DLD1 (cell line): ENCODE measurements at regions not wholly inside any gene's neighbourhood (a gene's known extent, or its start where the extent isn't known, plus 50 kb on each side); places are given as distances from the start of the nearest gene placed in this dataset.

Experiments
- in situ Hi-C: cut with HindIII; loops from 2 replicates; pipeline ENCODE4 v1.10.0; 2017; ENCODE audit warnings: low sequenced_read_pairs

DNA sequence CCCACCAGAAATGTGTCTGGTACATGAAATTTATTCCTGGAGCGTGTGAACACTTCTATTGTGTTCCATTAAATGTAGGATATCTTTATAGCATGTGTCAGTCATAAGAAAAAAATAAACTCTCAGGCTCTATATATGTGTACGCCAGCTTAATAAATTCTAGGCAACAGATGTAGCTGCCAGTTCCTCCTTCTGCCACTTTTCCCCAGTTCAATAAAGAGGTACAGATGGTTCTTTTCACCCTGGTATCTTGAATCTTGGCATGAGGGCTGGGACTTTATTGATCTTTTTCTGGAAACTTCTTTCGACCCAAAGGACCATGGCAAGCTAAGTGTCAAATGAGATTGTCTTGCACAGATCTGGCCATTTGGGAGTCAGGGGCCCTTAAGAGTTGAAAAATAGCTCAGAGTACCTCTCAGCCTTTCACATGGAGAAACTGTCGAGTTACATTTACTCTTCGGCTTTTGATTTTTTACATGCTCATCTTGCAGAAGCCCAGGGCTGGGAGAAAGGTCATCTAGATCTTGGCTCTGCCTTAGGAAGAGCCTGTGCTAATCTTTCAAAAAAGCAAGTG lies 240.9 kb downstream of the DOK5 start:
- in situ Hi-C loops = no loop called here

- in situ Hi-C loops = no loop called here
Observed at GRCh38 chr20:54714817-54715216, 239.4 kb downstream of the DOK5 start.

DNA sequence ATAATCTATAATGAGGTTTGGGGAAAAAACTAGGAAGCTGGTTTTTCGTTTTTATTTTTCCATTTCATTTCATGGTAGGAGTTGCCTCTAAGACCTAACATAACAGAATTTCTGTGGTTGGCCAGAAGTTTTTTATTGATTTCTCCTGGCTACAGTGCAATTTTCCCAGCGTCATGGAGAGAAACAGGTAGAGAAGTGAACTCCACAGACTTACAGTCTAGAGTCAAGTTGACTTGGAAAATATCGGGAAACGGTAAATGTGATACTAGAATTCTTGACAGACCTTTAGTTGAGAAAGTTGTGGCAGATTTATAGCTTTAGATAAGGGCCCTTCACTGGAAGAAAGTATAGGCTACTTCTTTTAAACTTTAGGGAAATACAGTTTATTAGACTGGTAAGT lies 238.3 kb downstream of the DOK5 start:
- in situ Hi-C loops = no loop called here

- in situ Hi-C loops = no loop called here
Observed at GRCh38 chr20:54711071-54711470, 235.7 kb downstream of the DOK5 start.

DNA sequence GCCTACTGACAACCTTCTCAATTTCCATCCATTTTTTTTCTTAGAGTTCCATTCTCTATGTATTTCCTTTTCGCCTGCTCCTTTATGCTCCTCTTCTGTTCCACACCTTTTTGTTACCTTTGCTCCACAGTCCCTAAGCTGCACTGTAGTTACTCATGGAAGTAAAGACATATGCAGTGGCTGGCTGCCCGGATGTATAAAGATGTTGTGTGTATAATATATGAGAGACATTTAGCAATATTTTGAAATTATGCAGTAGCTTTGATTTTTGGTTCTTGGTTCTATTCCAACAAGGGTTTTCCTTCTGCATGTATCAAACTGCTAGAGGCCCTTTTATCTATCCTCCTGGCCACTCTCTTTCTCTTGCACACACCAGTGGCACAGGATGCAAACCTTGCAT lies 234.9 kb downstream of the DOK5 start:
- in situ Hi-C loops = no loop called here

DNA sequence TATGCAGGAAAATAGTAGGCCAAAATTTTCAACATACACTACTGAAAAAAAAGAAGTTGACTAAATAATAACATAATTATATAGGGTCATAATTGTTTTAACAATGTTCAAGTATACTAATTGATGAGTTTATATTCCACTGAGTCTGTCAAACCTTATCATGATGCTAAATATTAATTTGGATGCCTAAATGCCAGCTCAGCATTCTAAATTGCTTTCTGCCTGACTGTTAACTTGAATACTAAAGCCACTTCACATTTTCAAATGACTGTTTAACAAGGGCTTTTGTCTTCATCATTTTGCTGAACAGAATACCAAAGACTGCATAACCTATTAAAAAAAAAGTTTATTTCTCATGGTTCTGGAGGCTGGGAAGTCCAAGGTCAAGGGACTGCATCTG lies 232.8 kb downstream of the DOK5 start:
- in situ Hi-C loops = no loop called here

DNA sequence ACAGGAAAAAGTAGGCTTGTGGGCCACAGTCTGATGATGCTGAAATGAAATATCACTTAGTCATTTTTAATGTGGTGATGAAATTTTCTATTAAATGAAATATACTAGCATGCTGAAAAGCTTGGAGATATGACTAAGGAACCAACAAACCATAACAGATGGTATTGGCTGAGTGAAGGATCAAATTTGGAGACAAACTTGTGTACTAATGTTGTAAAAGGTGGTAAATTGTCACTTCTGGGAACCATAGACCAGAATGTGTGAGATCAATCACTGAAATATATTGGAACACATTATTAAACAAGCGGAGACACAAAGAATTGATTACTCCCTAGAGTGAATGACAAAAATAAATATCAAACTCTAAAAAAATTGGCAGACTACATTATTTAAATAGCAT lies 232.4 kb downstream of the DOK5 start:
- in situ Hi-C loops = no loop called here

GRCh38 chr20:54706581-54706980 lies 231.2 kb downstream of the DOK5 start:
- in situ Hi-C loops = no loop called here

DNA sequence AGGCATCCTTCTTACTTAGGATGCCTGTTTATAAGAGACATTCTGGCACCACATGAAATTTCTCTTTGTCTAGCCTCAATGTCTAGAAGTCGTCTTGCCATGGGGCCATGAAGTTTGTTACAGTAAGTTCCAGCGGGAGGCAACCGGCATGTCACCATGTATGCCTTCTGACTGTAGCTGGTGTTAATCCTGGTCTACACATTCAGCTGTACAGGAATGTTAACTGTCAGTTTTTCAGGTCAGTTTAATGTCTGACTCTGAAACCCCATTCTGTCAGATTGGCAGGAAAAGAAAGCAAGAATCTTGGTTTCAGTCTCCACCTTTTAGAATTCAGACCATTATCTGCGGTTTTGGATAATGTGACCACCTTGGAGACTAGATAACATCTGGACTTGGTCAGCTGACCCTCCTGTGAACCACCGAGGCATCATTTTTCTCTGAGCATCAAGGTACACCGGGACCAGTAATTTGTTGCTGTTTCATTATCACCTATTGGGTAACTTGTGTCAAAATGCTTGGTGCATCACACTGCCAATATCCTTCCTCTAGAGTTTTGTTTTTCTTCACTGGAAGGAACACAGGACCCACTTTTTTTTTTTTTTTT lies 228.7 kb downstream of the DOK5 start:
- in situ Hi-C loops = no loop called here
